ENCODE measurements at regions not wholly inside any gene's neighbourhood (a gene's known extent, or its start where the extent isn't known, plus 50 kb on each side); places are given as distances from the start of the nearest gene placed in this dataset.

- DNase-seq (ENCODE audit: low spot score): no peak
Measured at GRCh38 chr6:44500074-44500473, 112.6 kb downstream of the CDC5L start.

- no peak for DNase-seq (ENCODE audit: low spot score)
Measured at GRCh38 chr6:44503471-44503870, 116.0 kb downstream of the CDC5L start.

GRCh38 chr6:44504301-44504791, 116.8 kb downstream of the CDC5L start:
- DNase-seq (ENCODE audit: low spot score): no peak

GRCh38 chr6:44505751-44506150, 118.2 kb downstream of the CDC5L start:
- no peak for DNase-seq (ENCODE audit: low spot score)

GRCh38 chr6:44507014-44507413, 119.5 kb downstream of the CDC5L start:
- no peak for DNase-seq (ENCODE audit: low spot score)

GRCh38 chr6:44508646-44509045, 121.1 kb downstream of the CDC5L start:
- no peak for DNase-seq (ENCODE audit: low spot score)

GRCh38 chr6:44511126-44511525, 123.6 kb downstream of the CDC5L start:
- DNase-seq (ENCODE audit: low spot score): no peak

GRCh38 chr6:44512868-44513741, 125.6 kb downstream of the CDC5L start:
- DNase-seq (ENCODE audit: low spot score): no peak

GRCh38 chr6:44514085-44514484, 126.6 kb downstream of the CDC5L start:
- DNase-seq (ENCODE audit: low spot score): no peak

GRCh38 chr6:44514576-44515193, 127.2 kb downstream of the CDC5L start:
- no peak for DNase-seq (ENCODE audit: low spot score)

GRCh38 chr6:44522871-44523270, 135.4 kb downstream of the CDC5L start:
- DNase-seq (ENCODE audit: low spot score): no peak

- no peak for DNase-seq (ENCODE audit: low spot score)
Measured at GRCh38 chr6:44524476-44525227, 137.1 kb downstream of the CDC5L start.

- DNase-seq (ENCODE audit: low spot score): no peak
Measured at GRCh38 chr6:44525761-44526351, 138.3 kb downstream of the CDC5L start.

- no peak for DNase-seq (ENCODE audit: low spot score)
Measured at GRCh38 chr6:44527181-44527580, 139.7 kb downstream of the CDC5L start.

- DNase-seq (ENCODE audit: low spot score): no peak
Measured at GRCh38 chr6:44527583-44528369, 140.3 kb downstream of the CDC5L start.

GRCh38 chr6:44528370-44528644, 140.8 kb downstream of the CDC5L start:
- no peak for DNase-seq (ENCODE audit: low spot score)

GRCh38 chr6:44528716-44529115, 141.2 kb downstream of the CDC5L start:
- no peak for DNase-seq (ENCODE audit: low spot score)

GRCh38 chr6:44529146-44529905, 141.8 kb downstream of the CDC5L start:
- no peak for DNase-seq (ENCODE audit: low spot score)

- DNase-seq (ENCODE audit: low spot score): no peak
Measured at GRCh38 chr6:44530209-44530909, 142.9 kb downstream of the CDC5L start.

GRCh38 chr6:44530910-44531234, 143.4 kb downstream of the CDC5L start:
- DNase-seq (ENCODE audit: low spot score): no peak

Data from CD4-positive, alpha-beta T cell treated with Interleukin-15 for 4 hours (primary cell).